CD4-positive, alpha-beta T cell treated with Interleukin-4 for 1 hour (primary cell): ENCODE measurements at regions not wholly inside any gene's neighbourhood (a gene's known extent, or its start where the extent isn't known, plus 50 kb on each side); places are given as distances from the start of the nearest gene placed in this dataset.

Source experiments
- DNase-seq, 2 donors: peaks; one replicate each; pipeline ENCODE4 v3.0.0-alpha.2; 2020 to 2022

DNA sequence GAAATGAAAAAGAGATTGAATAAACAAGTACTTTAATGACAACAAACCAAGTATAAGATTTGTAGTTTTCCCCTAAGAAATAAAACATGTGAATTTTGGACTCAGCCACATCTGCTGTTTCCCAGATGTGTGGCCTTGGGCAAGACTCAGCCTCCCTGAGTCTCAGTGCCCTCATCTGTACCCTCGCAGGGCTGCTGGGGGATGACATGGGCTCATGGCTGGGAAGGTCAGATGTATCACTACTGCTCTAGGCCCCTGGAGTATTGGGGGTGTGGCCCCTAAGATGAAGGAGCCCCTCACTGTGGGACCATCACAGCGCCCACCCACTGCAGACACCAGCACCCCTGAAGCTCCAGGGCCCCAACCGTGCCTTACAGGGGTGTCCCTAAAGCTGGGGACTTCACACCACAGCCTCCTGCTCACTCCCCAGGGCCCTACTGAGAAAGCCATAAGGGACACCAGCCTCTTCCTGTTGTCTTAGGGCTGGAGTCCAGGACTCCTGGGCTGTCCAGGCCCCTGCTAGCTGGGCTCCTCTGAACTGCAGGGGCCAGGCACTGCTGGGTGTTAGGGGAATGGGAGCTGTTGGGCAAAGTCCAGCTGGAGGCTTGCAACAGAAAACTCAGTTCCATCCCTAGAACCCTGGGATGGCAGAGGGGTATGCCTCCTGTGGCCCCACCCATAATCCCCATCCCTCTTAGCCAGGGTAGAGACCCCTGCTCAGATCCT is 104.0 kb upstream of the WNT4 start:
- no peak for DNase-seq

DNA sequence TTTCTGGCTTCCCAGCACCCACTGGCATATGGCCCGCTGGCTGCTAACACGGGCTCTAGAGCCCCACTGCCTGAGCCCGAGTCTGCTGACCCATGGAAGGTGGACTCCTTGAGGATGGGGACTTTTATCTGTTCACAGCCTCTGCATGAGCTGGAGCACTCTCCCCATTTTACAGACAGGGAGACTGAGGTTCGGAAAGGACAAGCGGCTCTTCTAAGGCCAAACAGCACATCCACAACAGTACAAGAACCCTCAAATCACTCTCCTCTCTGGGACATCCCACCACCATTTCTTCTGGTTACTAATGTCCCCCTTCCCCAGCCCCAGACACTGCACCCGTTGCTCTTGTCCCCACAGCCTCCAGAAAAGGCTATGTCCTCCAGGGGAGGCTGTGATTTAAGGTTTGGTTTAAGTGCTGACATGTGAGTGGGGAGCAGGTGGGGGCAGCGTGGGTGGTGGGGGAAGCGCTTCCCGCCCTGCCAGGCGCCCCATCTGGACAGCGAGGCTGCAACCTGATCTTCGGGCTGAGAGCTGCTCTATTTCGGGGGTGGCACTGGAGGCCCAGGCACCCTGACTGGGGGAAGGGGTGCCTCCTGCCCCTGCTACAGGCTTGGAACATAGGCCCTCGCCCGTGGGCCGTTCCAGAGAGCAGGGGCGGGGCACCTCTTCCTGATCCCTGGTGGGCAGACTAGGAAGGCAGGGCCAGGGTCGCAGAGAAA is 104.8 kb upstream of the WNT4 start:
- DNase-seq = no peak

DNA sequence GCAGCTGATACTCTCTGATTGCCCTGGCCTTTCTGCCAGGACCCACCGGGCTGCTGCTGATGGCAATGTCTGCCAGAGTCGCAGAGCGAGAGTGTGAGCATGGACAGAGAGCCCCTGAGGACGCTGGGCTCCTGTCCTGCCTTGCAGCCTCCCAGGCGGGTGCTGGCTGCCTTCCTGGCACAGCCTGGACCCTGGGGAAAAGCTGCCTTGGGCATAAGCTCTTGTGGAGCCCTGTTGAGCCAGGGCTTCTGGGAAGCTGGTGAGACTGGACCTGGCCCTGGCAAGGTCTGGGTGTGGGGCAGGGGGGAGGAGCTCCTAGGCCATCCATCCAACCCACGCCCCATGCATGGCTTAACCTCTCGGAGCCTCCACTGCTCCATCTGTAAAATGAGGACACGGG is 105.8 kb upstream of the WNT4 start:
- DNase-seq = no peak

DNA sequence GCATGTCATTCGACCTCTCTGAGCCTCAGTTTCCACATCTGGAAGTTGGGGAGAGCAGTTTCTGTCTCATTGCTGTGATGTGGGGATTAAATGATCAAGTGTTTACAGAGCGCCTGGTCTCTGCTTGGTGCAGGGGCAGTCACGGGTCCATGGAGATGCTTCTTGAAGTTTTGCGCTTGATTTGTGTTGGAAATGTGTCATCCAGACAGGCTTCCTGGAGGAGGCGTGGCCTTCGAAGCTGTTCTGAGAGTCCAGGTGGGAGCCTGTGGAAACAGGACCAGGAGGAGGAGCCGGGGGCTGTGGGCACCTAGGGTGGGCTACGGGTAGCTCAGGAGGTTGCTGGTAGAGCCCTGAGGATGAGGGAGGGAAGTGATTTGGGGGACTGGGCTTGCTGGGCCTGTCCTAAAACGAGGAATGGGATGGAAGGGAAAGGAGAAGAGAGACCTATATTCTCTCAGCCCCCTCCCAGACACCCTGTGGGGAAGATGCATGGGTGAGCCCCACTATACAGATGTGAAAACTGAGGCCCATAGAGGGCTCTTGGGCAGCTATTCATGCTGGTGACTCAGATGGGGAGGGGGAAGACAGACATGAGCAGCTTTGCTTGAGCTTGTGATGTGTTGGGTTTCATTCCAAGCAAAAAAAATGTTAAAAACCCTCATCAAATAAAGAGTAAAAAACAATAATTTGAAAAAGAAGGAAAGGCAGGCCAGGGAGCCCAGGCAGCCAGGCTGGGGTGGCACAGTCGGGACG is 107.2 kb upstream of the WNT4 start:
- no peak for DNase-seq

DNA sequence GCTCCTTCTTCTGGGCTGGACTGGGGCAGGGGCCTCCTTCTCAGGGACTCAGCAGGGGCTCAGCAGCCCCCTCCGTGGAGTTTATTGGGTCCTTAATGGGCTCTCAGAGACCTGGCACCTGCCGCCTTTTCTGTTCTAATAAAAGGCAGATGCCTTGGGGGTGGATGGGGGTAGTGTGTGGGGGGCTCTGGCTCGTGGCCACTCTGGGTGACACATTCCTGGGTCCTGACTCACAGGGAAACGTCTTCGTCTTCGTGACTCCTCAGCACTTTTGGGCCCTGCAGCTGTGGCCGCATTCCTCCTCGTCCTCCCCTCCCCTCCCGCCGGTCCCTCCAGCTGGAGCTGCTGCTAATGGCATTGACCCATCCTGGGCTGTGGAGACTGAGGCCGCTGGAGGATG is 107.8 kb upstream of the WNT4 start:
- no peak for DNase-seq

DNA sequence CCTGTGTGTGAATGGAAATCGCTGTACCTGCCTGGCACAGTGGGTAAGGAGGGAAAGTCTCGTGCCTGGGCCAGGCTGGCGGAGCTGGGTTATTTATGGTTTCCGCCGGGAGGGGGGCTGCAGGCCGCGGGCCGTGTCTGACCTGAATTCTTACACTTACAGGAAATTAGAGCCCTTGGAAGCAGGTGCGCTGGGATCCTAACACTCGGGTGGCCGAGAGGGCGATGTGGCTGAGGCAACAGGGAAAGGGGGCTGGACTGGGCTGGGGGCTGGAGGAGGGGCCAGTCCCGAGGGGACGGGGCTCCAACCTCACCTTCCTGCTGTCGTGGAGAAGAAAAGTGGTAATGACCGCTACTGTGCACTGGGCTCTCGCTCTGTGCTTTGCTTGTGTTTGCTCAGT is 109.4 kb upstream of the WNT4 start:
- no peak for DNase-seq

DNA sequence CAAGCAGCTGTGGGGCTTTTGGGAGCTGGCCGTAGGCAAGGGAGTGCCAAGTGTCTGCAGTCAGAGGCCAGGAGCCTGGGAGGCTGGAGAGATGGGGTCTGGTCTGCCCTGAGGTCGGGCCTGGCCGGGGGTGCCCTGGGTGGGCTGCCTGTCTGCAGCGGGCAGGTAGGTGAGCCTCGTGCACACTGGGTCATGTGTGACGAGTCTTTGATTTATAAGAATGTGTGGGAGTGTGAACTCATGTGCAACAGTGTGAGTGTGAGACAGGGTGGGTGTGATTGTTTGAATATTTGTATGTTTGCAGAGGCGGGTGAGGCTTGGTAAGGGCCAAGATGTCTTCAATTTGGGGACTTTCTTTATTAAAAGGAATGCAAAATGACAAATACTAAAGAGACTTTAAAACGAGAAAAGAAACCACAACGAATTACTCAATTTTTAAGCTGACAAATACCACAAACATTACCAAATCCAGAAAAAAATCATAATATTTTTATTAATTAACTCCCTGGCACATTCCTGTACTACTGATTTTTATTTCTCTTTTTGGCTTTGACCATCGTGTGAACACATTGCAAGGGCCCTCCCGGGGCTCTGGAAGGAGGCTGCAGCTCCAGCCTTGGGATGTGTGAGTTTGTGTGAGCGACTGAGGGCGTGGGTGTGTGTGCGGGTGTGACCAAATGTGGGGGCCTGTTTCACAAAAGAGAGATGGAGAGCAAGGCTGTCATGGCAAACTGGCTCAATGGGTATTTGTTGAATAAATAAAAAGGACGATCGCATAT is 110.3 kb upstream of the WNT4 start:
- no peak for DNase-seq

DNA sequence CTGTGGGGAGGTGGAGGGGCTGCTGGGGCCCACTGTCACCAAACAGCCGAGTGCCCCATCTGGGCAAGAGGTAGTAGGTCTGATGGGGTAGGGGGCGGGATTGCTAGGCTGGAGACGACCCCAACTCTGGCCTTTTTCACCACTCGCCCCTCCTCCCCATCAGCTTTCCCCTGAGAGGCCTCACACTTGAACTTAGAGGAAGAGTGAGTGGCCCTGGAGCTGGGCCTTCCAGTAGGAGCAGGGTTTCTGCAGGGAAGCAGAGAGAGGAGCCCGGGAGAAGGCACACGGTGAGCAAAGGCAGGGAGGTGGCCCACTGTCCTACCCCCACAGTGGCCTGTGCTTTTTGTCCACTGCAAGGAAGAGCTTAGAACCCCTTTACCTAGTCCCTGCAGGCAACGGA is 111.9 kb upstream of the WNT4 start:
- no peak for DNase-seq

DNA sequence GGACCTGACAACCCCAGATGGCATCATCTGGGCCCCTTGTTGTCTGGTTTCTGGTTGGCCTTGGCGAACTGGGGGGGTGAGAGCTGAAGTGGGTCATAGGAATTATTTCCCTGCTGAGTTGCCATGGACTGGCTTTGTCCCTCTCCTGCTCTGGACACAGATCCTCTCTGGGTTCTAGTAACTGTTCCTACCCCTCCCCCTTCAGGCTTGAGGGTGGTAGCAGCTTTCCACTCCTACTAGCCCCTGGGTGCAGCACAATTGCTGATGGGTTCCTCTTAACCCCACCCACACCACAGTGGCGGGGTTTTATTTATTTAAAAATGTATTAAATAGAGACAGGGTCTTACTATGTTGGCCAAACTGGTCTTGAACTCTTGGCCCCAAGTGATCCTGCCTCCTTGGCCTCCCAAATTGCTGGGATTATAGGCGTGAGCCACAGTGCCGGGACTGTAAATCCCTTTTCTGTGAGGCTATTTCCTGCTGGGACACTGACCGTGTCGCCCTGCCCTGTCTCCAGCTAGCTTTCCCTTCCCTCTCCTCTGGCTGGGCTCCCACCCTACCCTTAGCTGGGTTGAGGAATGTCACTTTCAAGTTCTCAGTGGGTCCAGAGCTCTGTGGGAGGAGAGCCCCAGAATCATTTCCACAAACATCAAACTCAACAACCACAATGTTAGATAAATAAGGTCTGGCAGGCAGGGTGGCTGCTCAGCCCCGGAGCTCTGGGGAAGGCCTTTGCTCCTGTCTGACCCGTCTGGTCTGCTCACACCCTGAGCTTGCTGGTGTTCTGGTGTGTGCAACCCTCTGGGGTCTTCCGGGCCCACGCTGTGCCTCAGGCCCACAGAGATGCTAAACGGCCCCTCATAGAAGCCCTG is 112.7 kb upstream of the WNT4 start:
- no peak for DNase-seq

DNA sequence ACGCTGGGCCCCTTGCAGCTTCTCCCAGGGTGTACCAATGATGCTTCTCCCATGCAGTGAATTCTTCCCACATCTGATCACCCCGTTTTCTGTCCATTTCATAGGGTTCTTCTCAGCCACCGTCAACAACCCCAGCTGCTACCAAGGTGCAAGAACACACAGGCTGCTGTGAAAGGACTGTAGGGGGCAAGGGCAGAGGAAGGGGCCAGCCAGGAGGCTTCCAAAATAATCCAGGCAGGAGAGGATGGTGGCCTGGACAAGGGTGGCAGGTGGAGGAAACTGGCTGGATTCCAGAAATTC is 113.3 kb upstream of the WNT4 start:
- no peak for DNase-seq

DNA sequence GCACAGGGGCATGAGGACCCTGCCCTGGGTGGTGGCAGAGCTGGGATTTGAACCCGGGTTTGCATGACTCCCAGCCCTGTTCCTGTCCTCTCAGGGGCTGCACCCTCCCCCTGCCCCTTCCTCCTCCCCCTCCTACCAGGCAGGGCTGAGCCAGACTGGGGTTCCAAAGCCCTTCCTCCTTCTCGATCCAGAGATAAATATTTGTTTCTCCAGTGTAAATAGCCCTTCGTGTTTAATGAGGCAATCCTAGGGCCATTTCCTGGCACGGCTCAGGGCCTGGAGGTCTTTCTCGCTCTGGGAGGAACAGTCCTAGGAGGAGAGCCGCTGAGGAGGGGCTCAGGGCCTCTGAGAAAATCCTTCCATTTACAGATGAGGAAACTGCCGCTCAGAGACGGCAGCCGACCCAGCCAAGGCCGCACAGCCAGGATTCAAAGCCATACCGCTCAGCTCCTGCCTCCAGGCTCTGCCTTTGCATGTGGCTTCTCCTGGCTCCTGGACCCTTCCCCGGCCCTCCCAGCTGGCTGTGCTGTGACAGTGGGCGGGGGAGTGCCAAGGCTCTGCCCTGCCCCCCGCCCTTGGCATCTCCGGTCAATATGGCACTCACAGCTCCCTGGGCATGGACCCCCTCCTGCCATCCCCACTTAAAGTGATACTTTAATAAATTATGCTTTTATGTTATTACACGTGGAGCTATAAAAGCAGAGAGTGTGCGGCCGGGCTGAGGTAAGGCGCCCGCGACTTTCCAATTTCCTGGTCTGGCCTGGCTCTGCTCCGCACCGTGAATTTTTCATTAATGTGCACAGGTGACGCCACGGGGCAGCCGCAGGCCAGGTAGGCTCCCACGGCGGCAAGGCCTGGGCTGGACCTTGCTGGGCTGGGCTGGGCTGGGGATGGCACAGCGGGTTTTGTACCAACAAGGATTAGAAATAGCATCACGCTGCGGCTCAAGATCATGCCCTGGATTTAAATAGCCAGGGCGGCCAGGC is 114.7 kb upstream of the WNT4 start:
- no peak for DNase-seq

DNA sequence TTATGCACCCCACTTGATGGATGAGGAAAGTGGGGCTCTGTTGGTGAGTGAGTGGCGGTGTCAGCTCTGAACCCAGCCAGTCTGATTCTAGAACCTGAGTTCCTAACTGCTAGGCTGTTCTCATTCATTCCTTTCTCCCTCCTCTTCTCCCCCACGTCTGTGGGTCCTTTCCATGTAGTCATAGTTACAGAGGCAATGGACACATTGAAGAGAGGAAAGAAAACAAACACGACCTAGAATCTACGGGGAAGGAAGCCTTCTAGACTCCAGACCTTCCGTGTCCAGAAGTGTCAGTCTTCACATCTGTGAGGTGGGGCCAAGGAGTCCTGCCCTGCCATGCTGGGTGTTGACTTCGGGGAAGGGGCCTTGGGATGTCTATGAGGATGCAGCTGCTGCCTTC is 115.8 kb upstream of the WNT4 start:
- no peak for DNase-seq

DNA sequence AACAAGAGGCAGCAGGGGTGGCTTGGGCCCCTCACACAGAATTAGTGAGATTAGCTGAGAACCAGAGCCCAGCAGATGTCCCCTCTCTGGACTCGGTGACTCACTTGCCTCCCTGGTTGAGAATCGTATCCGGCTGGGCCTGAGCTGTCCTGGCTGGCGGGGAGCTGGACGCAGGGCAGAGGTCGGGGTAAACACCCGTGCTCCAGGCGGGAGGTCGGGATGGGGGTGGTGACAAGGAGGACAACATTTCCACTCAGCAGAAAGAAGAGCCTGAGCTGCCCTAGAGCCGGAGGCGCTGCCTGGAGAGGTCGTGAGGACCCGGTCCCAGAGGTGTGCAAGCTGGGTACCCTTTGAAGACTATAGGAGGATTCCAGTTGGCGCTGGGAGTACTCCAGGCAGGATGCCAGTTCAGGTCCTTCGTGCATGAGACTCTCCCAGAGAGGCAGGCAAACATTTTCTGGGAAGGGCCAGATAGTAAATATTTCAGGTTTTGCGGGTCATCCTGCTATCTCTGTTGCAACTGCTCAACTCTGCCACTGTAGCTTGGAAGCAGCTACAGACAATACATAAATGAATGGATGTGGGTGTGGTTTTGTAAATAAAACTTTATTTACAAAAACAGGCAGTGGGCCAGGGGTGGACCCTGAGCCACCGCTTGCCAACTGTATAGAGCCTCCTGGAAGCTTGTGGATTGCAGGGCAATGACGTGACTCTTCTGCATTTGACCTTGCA is 116.8 kb upstream of the WNT4 start:
- no peak for DNase-seq

DNA sequence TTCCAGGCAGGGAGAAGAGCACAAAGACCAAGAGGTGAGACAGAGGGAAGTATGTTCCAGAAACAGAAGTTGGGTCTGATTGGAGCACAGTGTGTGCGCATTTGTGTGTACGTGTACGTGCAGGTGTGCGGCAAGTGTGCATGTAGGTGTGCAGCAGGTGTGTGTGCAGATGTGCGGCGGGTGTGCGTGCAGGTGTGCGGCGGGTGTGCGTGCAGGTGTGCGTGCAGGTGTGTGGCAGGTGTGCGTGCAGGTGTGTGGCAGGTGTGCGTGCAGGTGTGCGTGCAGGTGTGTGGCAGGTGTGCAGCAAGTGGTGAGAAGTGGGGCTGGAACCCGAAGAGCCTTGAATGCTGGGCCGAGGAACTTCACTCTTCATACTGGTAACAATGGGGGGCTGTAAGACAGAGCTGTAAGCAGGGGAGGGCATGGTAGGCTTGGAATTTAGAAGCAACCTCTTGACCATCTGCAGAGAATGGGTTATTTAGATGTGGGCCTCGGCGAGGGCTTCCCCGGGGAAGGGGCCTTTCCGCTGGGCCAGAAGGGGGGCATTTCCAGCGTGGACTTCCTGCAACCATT is 118.0 kb upstream of the WNT4 start:
- no peak for DNase-seq

DNA sequence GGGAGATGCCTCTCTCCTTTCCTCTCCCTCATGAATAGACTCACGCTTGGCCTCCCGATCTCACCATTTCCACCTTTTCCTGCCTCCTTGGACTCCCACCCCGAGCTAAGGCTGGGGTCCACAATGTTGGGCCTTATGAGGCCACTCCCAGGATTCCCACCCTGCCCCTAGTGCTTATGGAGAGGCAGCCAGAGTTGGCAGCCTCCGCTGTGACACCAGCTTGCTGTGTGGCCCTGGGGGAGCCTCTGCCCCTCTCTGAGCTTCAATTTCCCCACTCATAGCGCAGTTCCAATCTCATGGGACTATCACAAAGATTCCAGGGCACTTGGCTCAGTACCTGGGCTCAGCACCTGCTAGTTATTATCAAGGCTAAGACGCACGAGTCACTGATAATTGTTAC is 118.7 kb upstream of the WNT4 start:
- no peak for DNase-seq

DNA sequence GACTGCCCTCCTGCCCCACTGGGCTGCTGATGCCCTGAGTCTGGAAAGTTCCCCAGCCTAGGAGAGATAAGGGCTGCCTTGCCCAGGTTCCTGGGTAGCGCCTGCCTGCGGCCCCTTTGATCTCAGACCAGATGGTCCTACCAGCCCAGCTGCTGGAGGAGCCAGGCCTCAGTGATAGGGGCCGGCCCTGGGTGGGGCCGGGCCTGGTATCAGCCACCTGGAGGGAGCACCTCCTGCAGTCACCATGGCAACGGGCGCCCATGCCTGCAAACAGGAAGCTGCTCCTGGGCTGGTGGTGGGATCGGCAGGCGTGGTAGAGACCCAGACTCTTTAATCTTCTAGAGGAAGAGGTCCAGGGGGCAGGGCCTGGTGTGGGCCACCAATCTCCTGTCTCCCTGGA is 119.7 kb upstream of the WNT4 start:
- no peak for DNase-seq

DNA sequence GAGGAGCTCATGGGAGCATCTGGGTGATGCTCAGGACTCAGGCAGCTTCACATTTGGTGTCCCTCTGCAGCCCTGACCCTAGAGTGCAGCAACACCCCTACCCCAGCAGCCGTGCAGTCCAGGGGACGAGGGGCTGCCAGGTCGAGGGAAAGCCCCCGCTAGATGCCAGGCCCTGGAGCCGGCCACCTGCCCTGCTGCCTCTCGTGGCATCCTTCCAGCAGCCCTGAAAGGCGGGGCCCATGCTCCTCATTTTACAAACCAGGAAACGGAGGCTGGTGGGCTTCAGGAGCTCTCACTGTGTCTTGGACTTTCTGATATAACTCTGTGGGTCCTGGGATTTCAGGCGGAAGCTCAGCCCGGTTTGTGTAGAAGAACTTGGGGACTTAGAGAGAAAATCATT is 120.5 kb upstream of the WNT4 start:
- DNase-seq = no peak

DNA sequence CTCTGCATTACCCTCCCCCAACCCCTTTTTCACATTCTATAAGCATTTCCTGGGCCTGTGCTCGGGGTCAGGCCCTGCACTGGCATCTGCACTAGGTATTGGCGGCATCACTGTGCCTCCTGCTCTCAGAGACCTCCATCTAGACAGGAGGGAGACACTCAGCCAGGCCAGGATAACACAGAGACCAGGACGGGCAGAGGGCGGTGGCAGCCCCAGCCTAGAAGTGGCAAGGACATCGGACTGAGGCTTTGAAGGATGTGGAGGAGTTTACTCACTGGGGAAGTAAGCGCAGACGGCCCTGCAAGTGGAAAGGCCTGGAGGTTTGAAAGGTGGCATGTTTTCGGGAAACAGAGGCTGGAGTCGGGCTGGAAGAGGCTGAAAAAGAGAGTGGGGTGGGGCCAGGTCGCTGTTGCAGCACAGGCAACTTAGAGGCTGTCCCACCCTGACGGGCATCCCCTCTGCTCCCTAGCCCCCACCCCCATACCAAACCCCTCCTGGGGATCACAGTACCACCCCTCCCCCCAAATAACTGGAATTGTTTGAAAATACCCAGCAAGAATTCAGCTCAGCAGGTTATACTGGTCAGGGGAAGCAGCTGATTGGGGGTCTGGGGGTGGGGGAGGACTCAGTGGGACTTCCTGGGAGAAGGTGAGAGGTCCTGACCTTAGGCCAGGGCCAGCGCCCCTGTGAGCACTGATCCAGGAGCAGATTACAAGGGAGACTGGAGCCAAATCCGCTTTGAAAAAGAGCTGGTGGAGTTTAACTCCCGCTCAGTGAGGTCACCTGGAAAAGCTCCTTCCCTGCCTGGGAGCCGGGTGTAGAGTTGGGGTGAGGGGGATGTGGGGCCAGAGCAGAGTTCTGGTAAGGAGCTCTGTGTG is 121.8 kb upstream of the WNT4 start:
- DNase-seq = no peak

DNA sequence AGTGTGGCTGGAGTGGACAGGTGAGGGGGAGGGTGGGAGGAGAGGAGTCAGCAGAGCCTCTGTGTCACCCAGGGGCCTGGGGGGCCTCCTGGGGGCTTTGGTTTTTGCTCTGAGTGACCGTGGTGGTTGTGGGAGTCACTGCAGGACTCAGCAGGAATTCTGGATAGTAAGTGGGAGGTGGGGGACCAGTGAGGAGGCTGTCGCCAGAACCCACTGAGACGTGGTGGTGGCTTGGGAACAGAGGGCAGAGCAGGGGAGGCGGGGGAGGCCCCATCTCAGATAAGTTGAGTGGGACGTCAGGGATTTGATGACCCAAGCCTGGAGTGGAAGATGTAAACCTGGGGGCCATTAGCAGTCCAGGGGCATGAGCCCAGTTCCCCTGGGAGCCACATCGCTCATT is 123.2 kb upstream of the WNT4 start:
- DNase-seq = no peak
